GM13976 (cell line): ENCODE measurements at regions not wholly inside any gene's neighbourhood (a gene's known extent, or its start where the extent isn't known, plus 50 kb on each side); places are given as distances from the start of the nearest gene placed in this dataset.

Experiments
- DNase-seq: peaks from one replicate; pipeline ENCODE4 v3.0.0; 2012; ENCODE audit warnings: low spot score
- in situ Hi-C: fragments of 300-500 bp; cut with MboI; formaldehyde crosslinking; loops from one replicate; pipeline ENCODE4 v1.12.0; 2022; ENCODE audit warnings: low sequenced_read_pairs, mixed read lengths, inconsistent platforms; ENCODE audit not compliant: unreplicated experiment
- TF ChIP-seq, protein P1 (sequence below): IDR thresholded peaks from 2 replicates; pipeline ENCODE4 v1.5.1; 2012; ENCODE audit warnings: borderline replicate concordance, mild to moderate bottlenecking; ENCODE audit not compliant: insufficient read depth; ENCODE audit errors: extremely low read depth, missing control alignments, control extremely low read depth

DNA sequence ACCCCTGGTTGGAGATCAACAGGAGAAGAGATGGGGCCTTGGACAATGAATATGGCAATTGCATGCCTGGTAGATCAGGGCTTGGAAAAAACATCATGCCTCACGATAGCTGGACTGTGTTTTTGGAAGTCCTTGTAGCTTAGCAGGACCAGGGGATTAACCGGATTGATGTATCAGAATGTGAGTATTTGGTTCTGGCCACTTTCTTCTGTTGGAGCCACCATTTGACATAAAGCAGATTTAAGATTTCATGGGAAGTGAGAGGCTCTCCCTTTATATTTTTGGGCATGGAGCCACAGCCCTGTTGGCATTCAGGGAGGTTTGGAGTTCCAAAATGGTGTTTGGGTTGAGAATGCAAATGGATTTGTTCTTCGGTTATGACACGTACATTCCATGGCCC is 424.7 kb upstream of the MAF start:
- in situ Hi-C loops, result no loop called here
- TF ChIP-seq, protein P1, sequence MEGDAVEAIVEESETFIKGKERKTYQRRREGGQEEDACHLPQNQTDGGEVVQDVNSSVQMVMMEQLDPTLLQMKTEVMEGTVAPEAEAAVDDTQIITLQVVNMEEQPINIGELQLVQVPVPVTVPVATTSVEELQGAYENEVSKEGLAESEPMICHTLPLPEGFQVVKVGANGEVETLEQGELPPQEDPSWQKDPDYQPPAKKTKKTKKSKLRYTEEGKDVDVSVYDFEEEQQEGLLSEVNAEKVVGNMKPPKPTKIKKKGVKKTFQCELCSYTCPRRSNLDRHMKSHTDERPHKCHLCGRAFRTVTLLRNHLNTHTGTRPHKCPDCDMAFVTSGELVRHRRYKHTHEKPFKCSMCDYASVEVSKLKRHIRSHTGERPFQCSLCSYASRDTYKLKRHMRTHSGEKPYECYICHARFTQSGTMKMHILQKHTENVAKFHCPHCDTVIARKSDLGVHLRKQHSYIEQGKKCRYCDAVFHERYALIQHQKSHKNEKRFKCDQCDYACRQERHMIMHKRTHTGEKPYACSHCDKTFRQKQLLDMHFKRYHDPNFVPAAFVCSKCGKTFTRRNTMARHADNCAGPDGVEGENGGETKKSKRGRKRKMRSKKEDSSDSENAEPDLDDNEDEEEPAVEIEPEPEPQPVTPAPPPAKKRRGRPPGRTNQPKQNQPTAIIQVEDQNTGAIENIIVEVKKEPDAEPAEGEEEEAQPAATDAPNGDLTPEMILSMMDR, result no peak
- DNase-seq, result no peak

DNA sequence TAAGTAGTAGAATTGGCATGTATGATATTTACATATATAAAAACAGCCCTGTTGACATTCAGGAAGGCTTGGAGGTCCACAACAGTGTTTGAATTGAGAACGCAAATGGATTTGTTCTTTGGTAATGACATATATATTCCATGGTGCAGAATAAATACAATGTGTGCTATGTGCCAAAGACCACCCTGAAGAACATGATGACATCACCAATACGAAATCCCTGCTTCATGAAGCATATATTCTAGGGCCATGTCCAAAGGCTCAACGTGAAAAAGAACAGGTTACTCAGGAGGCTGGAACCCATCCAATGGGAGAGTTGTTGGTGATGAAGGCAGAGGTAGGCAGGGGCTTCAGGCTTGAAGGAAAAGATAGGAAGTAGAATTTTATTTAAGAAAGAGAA is 423.9 kb upstream of the MAF start:
- TF ChIP-seq, protein P1, result no peak
- no peak for DNase-seq
- in situ Hi-C loops, result no loop called here

DNA sequence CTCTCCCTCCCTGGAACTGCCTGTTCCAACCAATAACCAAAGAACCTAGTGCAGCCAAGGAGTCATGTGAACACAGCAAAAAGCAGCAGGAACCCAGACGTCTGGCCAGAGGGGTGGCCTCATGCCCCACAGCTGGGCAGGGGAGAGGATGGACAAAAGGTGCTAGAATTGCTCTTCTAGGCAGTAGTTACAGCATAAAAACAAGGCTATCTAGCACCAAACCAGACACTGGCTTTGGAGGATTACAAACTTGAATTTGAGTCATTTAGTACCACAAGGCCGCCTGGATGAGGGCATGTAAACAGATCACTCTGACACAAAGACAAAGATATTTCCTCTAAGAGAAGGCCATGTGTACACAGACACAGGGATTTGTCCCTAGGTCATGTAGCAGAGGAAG is 423.3 kb upstream of the MAF start:
- no peak for DNase-seq
- in situ Hi-C loops, result no loop called here
- TF ChIP-seq, protein P1, result no peak

DNA sequence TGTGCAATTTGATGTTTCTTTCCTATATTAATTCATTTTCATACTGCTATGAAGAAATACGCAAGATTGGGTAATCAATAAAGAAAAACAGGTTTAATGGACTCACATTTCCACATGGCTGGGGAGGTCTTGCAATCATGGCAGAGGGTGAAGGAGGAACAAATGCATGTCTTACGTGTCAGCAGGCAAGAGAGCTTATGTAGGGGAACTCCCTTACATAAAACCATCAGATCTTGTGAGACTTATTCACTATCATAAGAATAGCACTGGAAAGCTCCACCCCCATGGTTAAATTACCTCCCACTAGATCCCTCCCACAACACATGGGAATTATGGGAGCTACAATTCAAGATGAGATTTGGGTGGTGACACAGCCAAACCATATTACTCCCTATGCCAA is 418.9 kb upstream of the MAF start:
- in situ Hi-C loops, result no loop called here
- TF ChIP-seq, protein P1, result no peak
- no peak for DNase-seq

DNA sequence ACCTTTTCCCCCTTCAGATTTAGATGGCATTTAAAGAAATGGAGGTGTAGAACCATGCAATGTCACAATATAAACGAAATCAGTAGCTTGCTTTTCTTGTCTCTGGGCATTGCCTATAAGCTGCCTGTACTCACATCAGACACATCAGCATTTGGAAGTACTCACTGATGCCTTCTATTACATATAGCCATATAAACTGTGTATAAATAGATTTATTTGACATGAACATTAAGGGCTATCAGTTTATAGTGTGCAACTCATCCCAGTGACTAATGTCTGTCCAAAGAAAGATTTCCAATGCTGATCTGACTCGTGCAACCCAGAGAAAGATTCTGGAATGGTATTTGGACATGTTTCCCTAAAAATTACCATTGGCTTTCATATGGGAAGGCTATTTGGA is 417.9 kb upstream of the MAF start:
- DNase-seq, result no peak
- TF ChIP-seq, protein P1, result no peak

DNA sequence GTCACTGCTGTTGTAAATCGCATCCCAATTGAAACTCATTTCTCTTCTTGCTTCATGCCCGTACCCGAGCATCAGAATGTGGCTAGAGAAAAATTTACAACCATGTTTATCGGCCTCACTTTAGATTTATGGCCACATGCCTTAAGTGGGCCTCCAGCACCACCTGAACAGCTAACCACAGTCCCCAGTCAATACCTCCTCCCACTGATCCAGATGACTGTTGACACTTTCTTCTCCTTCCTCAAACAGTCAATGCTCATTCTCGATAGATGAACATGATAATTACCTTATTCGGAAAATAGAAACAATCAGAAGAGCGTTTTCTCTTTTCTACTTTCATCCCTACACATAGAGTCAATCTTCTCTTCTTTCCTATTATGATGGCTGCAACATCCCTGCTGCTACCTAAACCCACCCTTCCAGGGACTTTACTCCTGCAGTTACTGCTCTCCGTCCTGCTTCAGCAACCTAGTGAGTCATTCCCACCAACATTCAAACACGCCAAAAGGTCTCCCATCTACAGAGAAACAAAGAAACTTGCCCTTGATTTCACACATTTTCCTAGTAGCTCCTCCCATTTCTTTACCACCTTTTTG is 416.3 kb upstream of the MAF start:
- TF ChIP-seq, protein P1, result no peak
- in situ Hi-C loops, result no loop called here
- no peak for DNase-seq

More for the DNA sequence above, 417.9 kb upstream of the MAF start:
- in situ Hi-C loops, result no loop called here
